HG03095 (cell line): ENCODE measurements at regions not wholly inside any gene's neighbourhood (a gene's known extent, or its start where the extent isn't known, plus 50 kb on each side); places are given as distances from the start of the nearest gene placed in this dataset.
"Not testable (repeated sequence)": the region's sequence is repeated elsewhere in the genome, so short reads cannot be mapped to it uniquely, and the experiment has no call there.

ENCODE experiments used
- ATAC-seq: cut with Tn5 transposase; IDR thresholded peaks from one replicate; pipeline ENCODE4 v1.9.1; 2021; ENCODE audit warnings: moderate library complexity; ENCODE audit not compliant: unreplicated experiment

DNA sequence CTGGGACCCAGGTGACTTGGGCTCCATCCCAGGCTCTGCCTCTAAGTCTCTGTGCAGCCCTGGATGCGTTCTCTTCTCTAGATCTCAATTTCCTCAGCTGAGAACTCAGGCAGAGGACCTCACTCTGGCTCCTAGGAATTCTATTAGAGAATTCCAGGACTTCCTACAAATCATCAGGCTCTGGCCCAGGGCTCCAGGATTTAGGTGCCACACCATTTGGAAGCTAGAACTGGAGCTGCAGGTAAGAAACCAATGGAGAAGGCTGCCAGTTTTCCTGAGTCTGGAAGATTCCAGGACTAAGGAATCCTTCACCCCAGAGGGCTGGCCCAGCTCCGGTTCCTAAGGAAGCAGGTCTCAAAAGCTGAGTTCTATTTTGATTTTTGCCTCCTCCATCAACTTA lies 189.8 kb upstream of the CDH5 start:
- ATAC-seq, result no peak

- ATAC-seq, result no peak
These were observed 190.4 kb upstream of the CDH5 start for GRCh38 chr16:66176111-66176510.

DNA sequence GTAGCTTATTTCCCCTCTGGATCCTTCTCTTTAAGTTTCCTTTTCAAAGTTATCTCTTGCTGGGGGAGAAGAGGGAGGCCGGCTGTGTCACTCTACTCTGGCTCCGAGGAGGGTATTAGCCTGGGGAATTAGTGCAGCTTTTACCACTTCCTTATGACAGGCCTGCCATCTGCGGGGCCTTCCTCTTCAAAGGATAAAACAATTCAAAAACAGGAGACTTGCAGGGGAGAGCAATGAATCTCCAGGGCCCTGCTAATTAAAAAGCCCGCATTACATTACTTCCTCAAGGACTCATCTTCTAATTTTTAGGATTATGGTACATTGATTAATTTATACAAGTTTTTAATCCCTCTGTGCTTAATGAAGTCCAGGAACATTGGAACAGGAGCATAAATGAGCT lies 190.9 kb upstream of the CDH5 start:
- ATAC-seq, result no peak

- no peak for ATAC-seq
These were observed 191.4 kb upstream of the CDH5 start for GRCh38 chr16:66175058-66175457.

- ATAC-seq, result not testable (repeated sequence)
These were observed 192.7 kb upstream of the CDH5 start for GRCh38 chr16:66173796-66174195.

DNA sequence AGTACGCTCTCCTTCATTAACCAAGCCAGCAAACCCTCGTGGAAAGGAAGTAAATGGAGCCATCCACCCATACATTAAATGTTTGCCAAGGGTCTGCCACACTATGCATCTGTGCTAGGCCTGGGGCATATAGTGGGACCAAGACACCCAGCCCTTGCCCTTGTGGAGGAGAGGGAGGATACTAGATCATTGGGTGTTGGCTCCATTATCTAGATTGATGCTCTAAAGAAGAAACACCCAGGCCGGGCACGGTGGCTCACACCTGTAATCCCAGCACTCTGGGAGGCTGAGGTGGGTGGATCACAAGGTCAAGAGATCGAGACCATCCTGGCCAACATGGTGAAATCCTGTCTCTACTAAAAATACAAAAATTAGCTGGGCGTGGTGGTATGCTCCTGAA lies 193.3 kb upstream of the CDH5 start:
- not testable (repeated sequence) for ATAC-seq

DNA sequence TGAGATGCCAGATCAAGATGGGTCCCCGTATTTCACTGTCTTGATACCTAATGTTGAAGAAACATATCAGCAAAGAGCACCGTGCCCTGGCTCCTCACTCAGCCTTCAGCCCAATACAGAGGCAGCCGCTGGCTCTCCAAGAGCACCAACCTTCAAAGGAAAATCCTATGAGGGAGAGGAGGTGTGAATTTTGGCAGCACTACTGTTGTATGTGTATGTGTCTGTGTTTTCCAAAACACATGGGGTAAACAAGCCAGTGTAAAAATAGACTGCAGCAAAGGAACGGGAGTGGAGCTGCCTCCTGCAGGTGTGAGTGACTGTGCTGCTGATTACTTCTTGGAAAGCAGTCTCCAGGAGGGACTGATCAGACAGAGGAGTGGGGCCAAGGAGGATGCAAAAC lies 194.0 kb upstream of the CDH5 start:
- ATAC-seq, result no peak

DNA sequence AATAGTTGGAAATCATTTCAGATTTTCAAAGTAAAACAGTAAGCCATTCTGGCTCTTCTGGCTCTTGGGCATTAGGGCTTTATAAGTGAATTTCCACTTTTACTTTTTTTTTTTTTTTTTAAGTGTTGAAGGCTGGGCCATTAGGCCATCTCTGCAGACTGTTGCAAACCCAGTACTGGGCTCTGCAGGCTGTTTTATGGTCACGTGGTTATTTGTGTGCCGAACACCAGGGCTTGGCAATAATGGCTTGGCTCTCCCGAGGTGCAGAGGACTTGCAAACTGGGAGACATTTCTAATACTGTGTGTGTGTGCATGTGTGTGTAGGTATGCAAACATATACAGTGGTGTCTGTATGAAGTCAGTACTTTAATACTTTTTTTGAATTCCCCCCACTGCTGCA lies 194.9 kb upstream of the CDH5 start:
- ATAC-seq, result no peak

GRCh38 chr16:66170989-66171388 lies 195.5 kb upstream of the CDH5 start:
- no peak for ATAC-seq

DNA sequence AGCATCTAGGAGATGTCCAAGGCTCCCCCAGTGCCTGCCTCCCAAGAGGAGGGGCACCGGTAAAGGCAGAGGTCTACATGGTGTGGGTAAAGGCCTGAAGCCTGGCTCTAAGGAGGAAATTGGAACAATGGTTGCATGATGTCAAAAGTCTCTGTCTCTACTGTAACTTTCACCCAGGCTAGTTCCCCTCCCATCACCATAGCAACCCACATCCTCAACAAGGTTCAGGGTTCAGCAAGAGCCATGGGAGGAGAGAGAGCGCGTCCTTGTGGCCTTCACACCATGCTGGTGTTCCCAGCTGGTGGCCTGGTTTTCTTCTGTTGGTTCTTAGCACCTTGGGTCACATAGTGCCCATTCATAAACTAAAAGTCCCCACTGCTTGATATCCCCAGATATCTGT lies 196.7 kb upstream of the CDH5 start:
- no peak for ATAC-seq

DNA sequence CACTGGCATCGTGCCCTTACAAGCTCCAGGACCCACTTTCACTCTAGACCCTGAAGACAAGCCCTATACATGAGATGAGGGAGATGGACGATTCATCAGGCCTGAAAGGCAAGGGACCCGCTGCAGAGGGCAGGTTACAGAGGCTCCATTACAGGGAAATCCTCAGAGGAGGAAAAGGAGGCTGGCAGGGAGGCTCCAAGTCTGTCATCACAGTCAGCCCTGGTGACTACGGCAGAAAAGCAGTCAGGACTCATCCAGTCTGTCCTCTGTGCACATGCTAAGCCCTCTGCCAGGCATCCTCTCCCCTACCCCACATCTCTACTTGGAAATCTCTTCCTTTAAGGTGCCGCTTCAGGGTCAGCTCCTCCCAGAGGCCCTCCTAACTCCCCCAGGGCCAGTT lies 197.7 kb upstream of the CDH5 start:
- no peak for ATAC-seq

GRCh38 chr16:66167564-66168291 lies 198.8 kb upstream of the CDH5 start:
- no peak for ATAC-seq

- no peak for ATAC-seq
These were observed 200.0 kb upstream of the CDH5 start for GRCh38 chr16:66166490-66166889.

- no peak for ATAC-seq
These were observed 200.6 kb upstream of the CDH5 start for GRCh38 chr16:66165879-66166278.

DNA sequence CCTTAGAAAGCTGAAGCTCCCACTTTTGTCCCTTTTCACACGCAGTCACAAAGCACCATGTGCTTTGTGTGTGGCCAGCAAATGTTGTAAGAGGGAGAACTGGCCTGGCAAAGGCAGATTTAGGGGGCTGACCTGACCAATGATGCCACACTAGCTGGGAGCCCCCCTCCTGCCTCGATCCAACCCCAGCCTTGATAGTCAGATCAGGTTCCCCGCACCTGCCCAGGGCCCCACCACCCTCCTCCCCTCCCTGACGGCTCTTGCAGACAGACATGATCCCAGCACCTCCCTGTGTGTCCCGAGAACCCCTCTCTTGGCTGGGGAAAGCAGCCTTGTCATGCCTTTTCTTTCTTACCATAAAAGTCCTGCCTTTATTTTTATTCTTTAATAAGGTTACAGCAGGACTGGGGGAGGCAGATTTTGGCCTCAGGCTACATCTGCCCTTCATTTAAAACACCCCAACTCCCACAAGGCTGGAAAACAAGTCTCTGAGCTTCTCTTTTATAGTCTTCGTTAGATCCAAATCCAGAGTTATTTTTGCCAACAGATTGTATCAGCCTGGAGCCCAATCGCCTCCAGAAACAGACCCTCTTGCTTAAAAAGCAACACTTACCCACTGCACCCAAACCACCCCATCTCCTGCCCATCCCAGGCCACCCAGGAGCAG lies 201.8 kb upstream of the CDH5 start:
- ATAC-seq, result no peak

DNA sequence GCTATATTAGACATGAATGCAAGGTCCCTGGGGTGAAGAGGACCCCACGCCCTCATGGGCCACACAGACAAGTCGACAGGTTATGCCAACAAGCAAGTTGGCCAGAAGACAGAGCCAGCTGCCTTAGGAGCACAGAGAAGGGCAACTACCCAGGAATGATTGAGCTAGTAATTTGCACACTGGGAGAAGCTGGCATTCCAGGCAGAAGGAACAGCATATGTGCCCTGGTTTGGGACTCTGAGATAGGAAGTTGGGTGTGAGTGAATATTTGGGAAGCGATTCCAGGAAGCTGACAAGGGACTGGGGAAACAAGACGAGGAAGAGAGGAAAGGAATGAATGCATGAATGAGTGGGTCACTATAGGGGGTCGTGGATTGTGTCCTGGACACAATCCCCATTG lies 203.7 kb upstream of the CDH5 start:
- no peak for ATAC-seq

- ATAC-seq, result no peak
These were observed 204.5 kb upstream of the CDH5 start for GRCh38 chr16:66161942-66162341.

DNA sequence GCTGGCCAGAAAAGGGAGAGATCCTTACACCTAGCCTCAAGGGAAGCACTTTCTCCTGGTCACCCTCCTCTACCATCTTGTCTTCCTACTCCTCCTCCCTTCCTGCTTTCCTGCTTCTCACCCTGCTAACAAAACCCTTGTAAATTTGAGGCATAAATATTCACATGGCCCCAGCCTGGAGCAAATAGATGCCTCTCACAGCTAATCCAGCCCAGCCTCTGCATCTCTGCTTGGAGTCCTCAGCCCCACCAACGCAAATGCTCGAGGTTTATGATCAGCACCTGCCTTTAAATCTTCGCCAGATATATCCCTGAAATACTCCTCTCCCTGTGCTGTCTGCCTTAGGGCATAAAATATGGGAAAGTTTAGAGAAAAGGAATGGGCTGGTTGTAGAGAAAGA lies 205.2 kb upstream of the CDH5 start:
- ATAC-seq, result no peak

DNA sequence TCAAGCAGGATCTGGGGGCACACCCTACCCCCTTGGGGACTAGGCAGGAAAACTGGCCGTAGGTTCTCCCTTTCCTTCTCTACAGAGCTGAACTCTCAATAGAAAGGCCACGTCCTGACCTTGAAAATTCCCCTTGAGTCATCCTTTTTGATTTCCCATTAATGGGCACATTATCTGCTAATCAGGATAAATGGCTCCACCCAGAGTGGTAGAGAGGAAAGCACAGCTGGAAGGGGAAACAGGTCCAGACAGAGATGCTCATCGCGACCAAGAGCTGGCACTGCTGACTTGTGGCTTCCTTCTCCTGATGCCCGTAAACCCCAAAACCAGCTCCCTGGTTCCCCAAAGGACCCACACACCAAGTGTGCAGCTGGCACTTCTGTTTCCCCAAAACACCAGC lies 206.5 kb upstream of the CDH5 start:
- no peak for ATAC-seq

- no peak for ATAC-seq
These were observed 210.0 kb upstream of the CDH5 start for GRCh38 chr16:66156538-66156937.

GRCh38 chr16:66155933-66156332 lies 210.6 kb upstream of the CDH5 start:
- peak; percentile 87 for ATAC-seq

DNA sequence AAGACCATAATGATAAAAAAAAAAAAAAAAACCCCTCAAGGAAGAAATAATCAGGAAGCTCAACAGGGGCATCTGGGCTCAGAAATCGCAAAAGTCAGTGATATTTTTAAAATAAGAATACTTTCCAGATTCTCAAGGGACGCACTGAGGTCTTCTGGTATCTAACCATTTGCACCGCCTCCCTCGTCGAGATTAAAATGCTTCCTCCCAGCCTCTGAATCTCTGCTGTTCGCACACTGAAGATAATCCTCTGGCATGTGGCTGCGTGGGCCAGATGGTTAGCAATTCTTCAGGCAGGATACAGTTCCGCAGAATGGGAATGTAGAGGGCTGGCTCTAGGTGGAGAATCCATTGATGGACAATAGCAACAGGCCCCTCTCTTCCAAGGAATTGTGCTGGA lies 211.7 kb upstream of the CDH5 start:
- ATAC-seq, result no peak
